GM12878 (cell line): ENCODE measurements at regions not wholly inside any gene's neighbourhood (a gene's known extent, or its start where the extent isn't known, plus 50 kb on each side); places are given as distances from the start of the nearest gene placed in this dataset.

ENCODE experiments used
- EP300 ChIP-seq, 2 experiments: fragments of 150-350 bp in 1 of 2; IDR thresholded peaks; 2 replicates each; pipeline ENCODE4 v1.6.1; 2011 to 2012; ENCODE audit warnings: low read depth in 2 of 2, low read length in 2 of 2, borderline replicate concordance in 1 of 2, improper control_type of control experiment in 1 of 2, inconsistent platforms in 1 of 2; ENCODE audit not compliant: control insufficient read depth in 1 of 2
- ESRRA ChIP-seq: IDR thresholded peaks from 2 replicates; pipeline ENCODE4 v1.6.1; 2012; ENCODE audit warnings: mild to moderate bottlenecking, low read length, improper control_type of control experiment
- EZH2 ChIP-seq: IDR thresholded peaks from 2 replicates; pipeline ENCODE4 v1.6.1; 2012; ENCODE audit warnings: low read depth, mild to moderate bottlenecking, control low read depth, inconsistent platforms, low read length, borderline replicate concordance; ENCODE audit not compliant: control insufficient read depth
- MEF2B ChIP-seq: fragments of 450-650 bp; IDR thresholded peaks from 2 replicates; pipeline ENCODE4 v1.6.1; 2018; ENCODE audit warnings: mild to moderate bottlenecking, moderate library complexity; ENCODE audit not compliant: partially characterized antibody, poor library complexity, severe bottlenecking
- POLR2AphosphoS5 ChIP-seq: IDR thresholded peaks from 2 replicates; pipeline ENCODE4 v1.6.1; 2011; ENCODE audit warnings: mild to moderate bottlenecking, low read length, inconsistent platforms
- TBL1XR1 ChIP-seq: IDR thresholded peaks from 2 replicates; pipeline ENCODE4 v1.6.1; 2012; ENCODE audit warnings: low read depth, low read length, improper control_type of control experiment
- TF ChIP-seq, protein P1 (sequence below), 3 experiments: IDR thresholded peaks in 2 of 3; conservative IDR thresholded peaks in 1 of 3; 2 replicates each; pipeline ENCODE4 v1.5.1; 2011; ENCODE audit warnings: low read depth in 3 of 3, low read length in 3 of 3, mild to moderate bottlenecking in 3 of 3, control low read depth in 2 of 3, moderate library complexity in 2 of 3, inconsistent platforms in 1 of 3, mixed read lengths in 1 of 3; ENCODE audit not compliant: control insufficient read depth in 2 of 3, insufficient read depth in 1 of 3; ENCODE audit errors: extremely low read depth in 1 of 3
- TF ChIP-seq, protein P2 (sequence below): IDR thresholded peaks from 2 replicates; pipeline ENCODE4 v1.6.1; 2011; ENCODE audit warnings: low read depth, mild to moderate bottlenecking, low read length, moderate library complexity, borderline replicate concordance; ENCODE audit errors: extremely low read depth

DNA sequence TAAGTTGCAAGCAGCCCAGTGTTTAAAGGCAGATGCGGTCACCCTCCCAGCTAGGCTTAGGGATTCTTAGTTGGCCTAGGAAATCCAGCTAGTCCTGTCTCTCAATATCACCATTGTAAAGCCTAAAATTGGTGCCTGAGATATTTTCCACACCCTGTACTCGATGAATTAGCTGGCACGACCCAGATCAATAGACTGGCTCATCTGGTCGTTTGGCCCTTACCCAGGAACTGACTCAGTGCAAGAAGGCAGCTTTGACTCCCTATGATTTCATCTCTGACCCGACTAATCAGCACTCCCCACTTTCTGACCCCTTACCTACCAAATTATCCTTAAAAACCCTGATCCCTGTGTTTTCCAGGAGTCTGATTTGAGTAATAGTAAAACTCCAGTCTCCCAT, 384.9 kb upstream of the SLC7A11 start:
- TF ChIP-seq POLR2AphosphoS5 = no peak
- TF ChIP-seq TBL1XR1 = no peak
- TF ChIP-seq, protein P1, sequence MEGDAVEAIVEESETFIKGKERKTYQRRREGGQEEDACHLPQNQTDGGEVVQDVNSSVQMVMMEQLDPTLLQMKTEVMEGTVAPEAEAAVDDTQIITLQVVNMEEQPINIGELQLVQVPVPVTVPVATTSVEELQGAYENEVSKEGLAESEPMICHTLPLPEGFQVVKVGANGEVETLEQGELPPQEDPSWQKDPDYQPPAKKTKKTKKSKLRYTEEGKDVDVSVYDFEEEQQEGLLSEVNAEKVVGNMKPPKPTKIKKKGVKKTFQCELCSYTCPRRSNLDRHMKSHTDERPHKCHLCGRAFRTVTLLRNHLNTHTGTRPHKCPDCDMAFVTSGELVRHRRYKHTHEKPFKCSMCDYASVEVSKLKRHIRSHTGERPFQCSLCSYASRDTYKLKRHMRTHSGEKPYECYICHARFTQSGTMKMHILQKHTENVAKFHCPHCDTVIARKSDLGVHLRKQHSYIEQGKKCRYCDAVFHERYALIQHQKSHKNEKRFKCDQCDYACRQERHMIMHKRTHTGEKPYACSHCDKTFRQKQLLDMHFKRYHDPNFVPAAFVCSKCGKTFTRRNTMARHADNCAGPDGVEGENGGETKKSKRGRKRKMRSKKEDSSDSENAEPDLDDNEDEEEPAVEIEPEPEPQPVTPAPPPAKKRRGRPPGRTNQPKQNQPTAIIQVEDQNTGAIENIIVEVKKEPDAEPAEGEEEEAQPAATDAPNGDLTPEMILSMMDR (IDR thresholded peaks at IDR 0.05 in 2 of 3, conservative IDR thresholded peaks at IDR 0.05 in 1 of 3; ENCODE audit: control insufficient read depth in 2 of 3, extremely low read depth in 1 of 3, insufficient read depth in 1 of 3, low read depth in 3 of 3, low read length in 3 of 3) = no peak
- TF ChIP-seq, protein P2, sequence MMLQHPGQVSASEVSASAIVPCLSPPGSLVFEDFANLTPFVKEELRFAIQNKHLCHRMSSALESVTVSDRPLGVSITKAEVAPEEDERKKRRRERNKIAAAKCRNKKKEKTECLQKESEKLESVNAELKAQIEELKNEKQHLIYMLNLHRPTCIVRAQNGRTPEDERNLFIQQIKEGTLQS = no peak
- no peak for TF ChIP-seq ESRRA
- TF ChIP-seq EZH2 = no peak
- TF ChIP-seq EP300 (IDR thresholded peaks at IDR 0.05; ENCODE audit: borderline replicate concordance in 1 of 2, control insufficient read depth in 1 of 2, low read depth in 2 of 2, low read length in 2 of 2) = no peak
- TF ChIP-seq MEF2B = no peak
